ENCODE measurements at regions not wholly inside any gene's neighbourhood (a gene's known extent, or its start where the extent isn't known, plus 50 kb on each side); places are given as distances from the start of the nearest gene placed in this dataset.

DNA sequence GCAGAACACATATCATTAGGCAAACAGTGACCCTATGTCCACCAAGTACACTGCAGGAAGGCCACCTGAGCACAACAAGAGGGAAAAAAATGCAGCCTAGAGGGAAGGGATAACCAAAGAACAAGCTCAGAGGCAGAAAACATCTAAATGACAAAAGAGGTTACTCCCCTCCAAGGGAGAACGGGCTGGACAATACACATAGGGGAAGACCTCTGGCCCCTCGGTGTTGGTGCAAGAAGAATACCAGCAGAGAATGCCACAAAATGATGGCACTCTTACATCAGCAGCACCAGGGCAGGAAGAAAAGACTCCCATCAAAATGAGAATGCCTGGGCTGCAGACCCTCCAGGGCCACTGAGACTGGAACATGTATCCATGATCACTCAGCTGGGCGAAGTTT lies 66.6 kb upstream of the OPCML start:
- no peak overlapping the region for H2AFZ ChIP-seq (replicated peaks; ENCODE audit: low read length, poor library complexity)
- TF ChIP-seq CEBPB (IDR thresholded peaks at IDR 0.05; ENCODE audit: low read depth, low read length) (no peak), RAD21 (IDR thresholded peaks at IDR 0.05; ENCODE audit: low read length) (no peak), BHLHE40 (IDR thresholded peaks at IDR 0.05; ENCODE audit: low read depth, low read length) (no peak), SMC3 (IDR thresholded peaks at IDR 0.05; ENCODE audit: low read depth, low read length) (no peak), FOS (IDR thresholded peaks at IDR 0.05; ENCODE audit: low read depth, low read length) (no peak), MAZ (IDR thresholded peaks at IDR 0.05; ENCODE audit: borderline replicate concordance, low read depth, low read length) (no peak), CHD1 (IDR thresholded peaks at IDR 0.05; ENCODE audit: low read depth, low read length) (no peak), RCOR1 (IDR thresholded peaks at IDR 0.05; ENCODE audit: insufficient replicate concordance, low read length) (no peak), MAFK (IDR thresholded peaks at IDR 0.05; ENCODE audit: low read depth, low read length) (no peak), MXI1 (IDR thresholded peaks at IDR 0.05; ENCODE audit: borderline replicate concordance, low read depth, low read length) (no peak), RFX5 (IDR thresholded peaks at IDR 0.05; ENCODE audit: low read depth, low read length) (no peak)
- TF ChIP-seq, protein P1, sequence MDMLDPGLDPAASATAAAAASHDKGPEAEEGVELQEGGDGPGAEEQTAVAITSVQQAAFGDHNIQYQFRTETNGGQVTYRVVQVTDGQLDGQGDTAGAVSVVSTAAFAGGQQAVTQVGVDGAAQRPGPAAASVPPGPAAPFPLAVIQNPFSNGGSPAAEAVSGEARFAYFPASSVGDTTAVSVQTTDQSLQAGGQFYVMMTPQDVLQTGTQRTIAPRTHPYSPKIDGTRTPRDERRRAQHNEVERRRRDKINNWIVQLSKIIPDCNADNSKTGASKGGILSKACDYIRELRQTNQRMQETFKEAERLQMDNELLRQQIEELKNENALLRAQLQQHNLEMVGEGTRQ (IDR thresholded peaks at IDR 0.05; ENCODE audit: low read depth, low read length): no peak
- TF ChIP-seq, protein P2, sequence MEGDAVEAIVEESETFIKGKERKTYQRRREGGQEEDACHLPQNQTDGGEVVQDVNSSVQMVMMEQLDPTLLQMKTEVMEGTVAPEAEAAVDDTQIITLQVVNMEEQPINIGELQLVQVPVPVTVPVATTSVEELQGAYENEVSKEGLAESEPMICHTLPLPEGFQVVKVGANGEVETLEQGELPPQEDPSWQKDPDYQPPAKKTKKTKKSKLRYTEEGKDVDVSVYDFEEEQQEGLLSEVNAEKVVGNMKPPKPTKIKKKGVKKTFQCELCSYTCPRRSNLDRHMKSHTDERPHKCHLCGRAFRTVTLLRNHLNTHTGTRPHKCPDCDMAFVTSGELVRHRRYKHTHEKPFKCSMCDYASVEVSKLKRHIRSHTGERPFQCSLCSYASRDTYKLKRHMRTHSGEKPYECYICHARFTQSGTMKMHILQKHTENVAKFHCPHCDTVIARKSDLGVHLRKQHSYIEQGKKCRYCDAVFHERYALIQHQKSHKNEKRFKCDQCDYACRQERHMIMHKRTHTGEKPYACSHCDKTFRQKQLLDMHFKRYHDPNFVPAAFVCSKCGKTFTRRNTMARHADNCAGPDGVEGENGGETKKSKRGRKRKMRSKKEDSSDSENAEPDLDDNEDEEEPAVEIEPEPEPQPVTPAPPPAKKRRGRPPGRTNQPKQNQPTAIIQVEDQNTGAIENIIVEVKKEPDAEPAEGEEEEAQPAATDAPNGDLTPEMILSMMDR (conservative IDR thresholded peaks at IDR 0.05; ENCODE audit: low read depth, low read length): no peak
- TF ChIP-seq, protein P3, sequence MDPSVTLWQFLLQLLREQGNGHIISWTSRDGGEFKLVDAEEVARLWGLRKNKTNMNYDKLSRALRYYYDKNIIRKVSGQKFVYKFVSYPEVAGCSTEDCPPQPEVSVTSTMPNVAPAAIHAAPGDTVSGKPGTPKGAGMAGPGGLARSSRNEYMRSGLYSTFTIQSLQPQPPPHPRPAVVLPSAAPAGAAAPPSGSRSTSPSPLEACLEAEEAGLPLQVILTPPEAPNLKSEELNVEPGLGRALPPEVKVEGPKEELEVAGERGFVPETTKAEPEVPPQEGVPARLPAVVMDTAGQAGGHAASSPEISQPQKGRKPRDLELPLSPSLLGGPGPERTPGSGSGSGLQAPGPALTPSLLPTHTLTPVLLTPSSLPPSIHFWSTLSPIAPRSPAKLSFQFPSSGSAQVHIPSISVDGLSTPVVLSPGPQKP (IDR thresholded peaks at IDR 0.05; ENCODE audit: borderline replicate concordance, low read depth, low read length): no peak
- no peak overlapping the region for H3K9ac ChIP-seq (ENCODE audit: low read depth, low read length)
- H4K5ac ChIP-seq (ENCODE audit: low read depth, low read length): no peak overlapping the region
- H4K8ac ChIP-seq (ENCODE audit: low read depth in 2 of 2, low read length in 2 of 2): no peak overlapping the region
- no peak overlapping the region for H3K4ac ChIP-seq (ENCODE audit: low read depth, low read length)
- peaks cover 36% of the 10 kb centered on the region for H3K9me3 ChIP-seq (ENCODE audit: control insufficient read depth, insufficient read depth, low read length)
- no peak overlapping the region for H3K14ac ChIP-seq (replicated peaks; ENCODE audit: low read depth, low read length)
- CTCF ChIA-PET: no interaction called here
- in situ Hi-C loops (cut with MboI; ENCODE audit: low sequenced_read_pairs) (no loop called here), intact Hi-C loops (cut with micrococcal nuclease) (no loop called here), dilution Hi-C loops (cut with HindIII; ENCODE audit: low sequenced_read_pairs, unreplicated experiment) (no loop called here)
- DNase-seq: no peak
- no peaks in the 10 kb centered on the region for H3K79me1 ChIP-seq (ENCODE audit: low read depth in 1 of 2, low read length in 2 of 2)
- H2AK5ac ChIP-seq (ENCODE audit: low read depth, low read length): no peak overlapping the region
- H2BK15ac ChIP-seq (ENCODE audit: low read depth, low read length): no peak overlapping the region
- POLR2A ChIA-PET (ENCODE audit: unreplicated experiment): interaction anchor here (0.6 kb wide), 1 partner anchor 1466 kb away, joined by 7 read pairs; no protein-coding TSS in a partner anchor
- H3K56ac ChIP-seq (ENCODE audit: extremely low read depth, insufficient read depth, low read length): no peak overlapping the region
- no TSS peak for BruUV-seq (replicated peaks)
- no peaks in the 10 kb centered on the region for H3K4me1 ChIP-seq (ENCODE audit: control insufficient read depth, insufficient read depth, low read length)
- H2AK9ac ChIP-seq (replicated peaks; ENCODE audit: low read depth, low read length, poor library complexity): no peak overlapping the region
- H3K23ac ChIP-seq (ENCODE audit: low read depth, low read length): no peak overlapping the region
- H3K27ac ChIP-seq (ENCODE audit: insufficient read depth, low read length): no peak overlapping the region
- no peak overlapping the region for H4K91ac ChIP-seq (ENCODE audit: insufficient read depth, low read depth, low read length)
- no peak overlapping the region for H3K4me3 ChIP-seq (ENCODE audit: insufficient read depth, low read depth, low read length)
- no peaks in the 10 kb centered on the region for H3K27me3 ChIP-seq (ENCODE audit: control insufficient read depth, insufficient read depth, low read length)
- no peaks in the 10 kb centered on the region for H4K20me1 ChIP-seq (ENCODE audit: insufficient read depth, low read length)
- no peak overlapping the region for H3K4me2 ChIP-seq (ENCODE audit: low read depth, low read length)
- no peak overlapping the region for H2BK5ac ChIP-seq (ENCODE audit: low read depth, low read length, poor library complexity, severe bottlenecking)
- H2BK20ac ChIP-seq (ENCODE audit: low read depth, low read length): no peak overlapping the region
- no peak overlapping the region for H2BK120ac ChIP-seq (ENCODE audit: low read depth, low read length)
- WGBS, 2 experiments (ENCODE audit: extremely low coverage in 2 of 2, insufficient read length in 1 of 2): no CpG with 5 or more reads among the region's 3 CpGs
- H3K36me3 ChIP-seq (ENCODE audit: control insufficient read depth, insufficient read depth, low read length): no peaks in the 10 kb centered on the region
- H3K9me1 ChIP-seq (ENCODE audit: insufficient read depth, low read length): no peaks in the 10 kb centered on the region
- H3K18ac ChIP-seq (ENCODE audit: low read depth, low read length): no peak overlapping the region
- no peak for ATAC-seq (ENCODE audit: low read depth)
